Liver (tissue), 8 donors: ENCODE measurements at regions not wholly inside any gene's neighbourhood (a gene's known extent, or its start where the extent isn't known, plus 50 kb on each side); places are given as distances from the start of the nearest gene placed in this dataset.
A peak's percentile ranks its signal among the peaks of the same experiment; 100 is the strongest.

ENCODE experiments used
- DNase-seq: peaks from one replicate; pipeline ENCODE4 v3.0.0-alpha.2; 2017; ENCODE audit warnings: low spot score
- H3K27ac ChIP-seq, 2 donors: one replicate each; pipeline ENCODE4 v1.7.0; 2013; ENCODE audit warnings: inconsistent platforms in 2 of 2, low read length in 2 of 2, control low read depth in 1 of 2, low read depth in 1 of 2, mild to moderate bottlenecking in 1 of 2
- H3K27me3 ChIP-seq, 4 donors: one replicate each; pipeline versions ENCODE4 v1.6.1 to v1.7.0; 2013; ENCODE audit warnings: low read length in 3 of 4, inconsistent platforms in 1 of 4, mild to moderate bottlenecking in 1 of 4, moderate library complexity in 1 of 4; ENCODE audit not compliant: control insufficient read depth in 4 of 4, insufficient read depth in 4 of 4
- H3K36me3 ChIP-seq, 4 donors: one replicate each; pipeline versions ENCODE4 v1.6.1 to v1.7.0; 2013; ENCODE audit warnings: low read length in 3 of 4, mild to moderate bottlenecking in 3 of 4, low read depth in 1 of 4, moderate library complexity in 1 of 4; ENCODE audit not compliant: control insufficient read depth in 4 of 4, insufficient read depth in 3 of 4
- H3K4me1 ChIP-seq, 4 donors: one replicate each; pipeline versions ENCODE4 v1.6.1 to v1.7.0; 2013; ENCODE audit warnings: low read length in 3 of 4, mild to moderate bottlenecking in 3 of 4, moderate library complexity in 1 of 4; ENCODE audit not compliant: control insufficient read depth in 4 of 4, insufficient read depth in 4 of 4
- H3K4me3 ChIP-seq, 3 donors: one replicate each; pipeline versions ENCODE4 v1.6.1 to v1.7.0; 2013; ENCODE audit warnings: low read length in 3 of 3, control low read depth in 1 of 3, low read depth in 1 of 3, mild to moderate bottlenecking in 1 of 3
- H3K9ac ChIP-seq, 2 donors: one replicate each; pipeline ENCODE4 v1.7.0; 2013; ENCODE audit warnings: low read length in 2 of 2, mild to moderate bottlenecking in 2 of 2, moderate library complexity in 2 of 2, control low read depth in 1 of 2, low read depth in 1 of 2
- H3K9me3 ChIP-seq, 4 donors: one replicate each; pipeline versions ENCODE4 v1.6.1 to v1.7.0; 2013; ENCODE audit warnings: low read length in 3 of 4; ENCODE audit not compliant: control insufficient read depth in 4 of 4
- EGR1 ChIP-seq, 2 donors: IDR thresholded peaks; 2 replicates each; pipeline ENCODE4 v1.6.1; 2016 to 2018; ENCODE audit warnings: antibody characterized with exemption in 2 of 2, low read depth in 2 of 2
- FOXA1 ChIP-seq: IDR thresholded peaks from 2 replicates; pipeline ENCODE4 v1.6.1; 2016; ENCODE audit warnings: antibody characterized with exemption
- GABPA ChIP-seq, 2 donors: IDR thresholded peaks in 1 of 2; conservative IDR thresholded peaks in 1 of 2; 2 replicates each; pipeline ENCODE4 v1.6.1; 2016; ENCODE audit warnings: antibody characterized with exemption in 2 of 2, mild to moderate bottlenecking in 1 of 2, moderate library complexity in 1 of 2
- HNF4A ChIP-seq, 2 donors: conservative IDR thresholded peaks; 2 replicates each; pipeline ENCODE4 v1.6.1; 2016; ENCODE audit warnings: antibody characterized with exemption in 2 of 2, mild to moderate bottlenecking in 2 of 2
- HNF4G ChIP-seq: IDR thresholded peaks from 2 replicates; pipeline ENCODE4 v1.6.1; 2016; ENCODE audit warnings: antibody characterized with exemption
- JUND ChIP-seq, 2 donors: IDR thresholded peaks; 2 replicates each; pipeline ENCODE4 v1.6.1; 2016; ENCODE audit warnings: antibody characterized with exemption in 2 of 2
- NR2F2 ChIP-seq: IDR thresholded peaks from 2 replicates; pipeline ENCODE4 v1.6.1; 2016; ENCODE audit warnings: antibody characterized with exemption
- RAD21 ChIP-seq, 2 donors: IDR thresholded peaks; 2 replicates each; pipeline ENCODE4 v1.6.1; 2016; ENCODE audit warnings: antibody characterized with exemption in 2 of 2, mild to moderate bottlenecking in 2 of 2
- RXRA ChIP-seq, 2 donors: IDR thresholded peaks; 2 replicates each; pipeline ENCODE4 v1.6.1; 2017 to 2018; ENCODE audit warnings: antibody characterized with exemption in 2 of 2, mild to moderate bottlenecking in 1 of 2
- SP1 ChIP-seq: IDR thresholded peaks from 2 replicates; pipeline ENCODE4 v1.6.1; 2018; ENCODE audit warnings: antibody characterized with exemption, mild to moderate bottlenecking
- TAF1 ChIP-seq: conservative IDR thresholded peaks from 2 replicates; pipeline ENCODE4 v1.6.1; 2016; ENCODE audit warnings: antibody characterized with exemption, mild to moderate bottlenecking
- WGBS: extraction: QIAGEN DNeasy Blood & Tissue Kit; methylation state at CpG from one replicate; pipeline ENCODE4 v1.1.7; 2013; 5-methylcytosine and 5-hydroxymethylcytosine counted together
- TF ChIP-seq, protein P1 (sequence below): IDR thresholded peaks from 2 replicates; pipeline ENCODE4 v1.6.1; 2016; ENCODE audit warnings: antibody characterized with exemption
- TF ChIP-seq, protein P2 (sequence below): fragments of 150-350 bp; IDR thresholded peaks from 2 replicates; pipeline ENCODE4 v1.5.1; 2017; ENCODE audit warnings: improper control_type of control experiment, low read depth, low read length; ENCODE audit not compliant: missing input control
- TF ChIP-seq, protein P3 (sequence below): IDR thresholded peaks from 2 replicates; pipeline ENCODE4 v1.6.1; 2016; ENCODE audit warnings: antibody characterized with exemption
- TF ChIP-seq, protein P4 (sequence below): IDR thresholded peaks from 2 replicates; pipeline ENCODE4 v1.6.1; 2016; ENCODE audit warnings: antibody characterized with exemption
- donor health status: healthy.
- donor health status: healthy.
- donor health status: healthy.
- donor health status: healthy.
- donor health status: healthy.

DNA sequence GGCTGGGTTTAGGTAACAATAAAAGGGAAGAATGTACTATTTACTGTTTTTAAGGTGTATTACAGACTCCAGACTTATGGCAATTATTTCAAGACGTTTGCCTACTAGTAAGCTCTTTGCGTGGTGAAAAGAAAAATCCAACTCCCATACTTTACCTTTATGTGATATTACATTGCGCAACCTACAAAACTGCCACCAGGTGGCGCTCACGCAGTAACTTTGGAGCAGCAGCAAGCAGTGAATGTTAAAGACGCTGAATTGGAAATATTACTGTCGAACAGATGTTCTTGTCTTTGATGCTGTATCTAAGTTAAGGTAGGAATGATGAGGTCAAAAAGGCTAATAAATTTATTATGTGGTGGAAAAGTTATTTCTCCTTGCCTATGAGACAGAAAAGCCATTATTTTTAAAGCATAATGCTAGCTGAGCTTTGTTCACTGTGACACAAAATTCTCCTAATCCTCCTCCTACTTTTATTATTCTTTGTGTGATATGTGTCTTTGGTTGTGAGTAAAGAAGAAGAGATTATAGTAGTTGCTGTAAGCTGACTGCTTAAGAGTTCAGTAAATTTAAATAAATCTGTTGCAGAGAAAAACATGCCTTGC is 1099.8 kb upstream of the TENM3 start:
- peak; percentile 69 for DNase-seq

DNA sequence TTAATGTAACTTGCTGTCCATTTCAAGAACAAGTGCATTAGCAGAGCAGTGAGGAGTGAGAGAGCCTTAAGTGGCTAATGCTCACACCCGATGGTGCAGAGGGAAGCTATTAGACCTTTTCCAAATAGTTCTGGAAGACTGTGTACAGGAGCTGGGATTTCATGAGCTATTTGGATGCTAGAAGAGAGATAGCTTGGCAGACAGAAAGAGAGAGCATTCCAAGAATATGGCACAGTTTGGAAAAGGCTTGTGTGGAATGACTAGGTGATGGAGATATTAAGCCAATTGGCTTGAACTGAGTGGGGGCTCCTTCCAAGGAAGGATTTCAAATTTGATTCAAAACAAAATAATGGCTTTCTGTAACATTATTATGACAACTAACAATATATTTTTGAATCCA is 1097.2 kb upstream of the TENM3 start:
- H3K27ac ChIP-seq: no peak overlapping the region
- no peaks in the 10 kb centered on the region for H3K9me3 ChIP-seq
- no peaks in the 10 kb centered on the region for H3K4me1 ChIP-seq
- TF ChIP-seq, protein P1, sequence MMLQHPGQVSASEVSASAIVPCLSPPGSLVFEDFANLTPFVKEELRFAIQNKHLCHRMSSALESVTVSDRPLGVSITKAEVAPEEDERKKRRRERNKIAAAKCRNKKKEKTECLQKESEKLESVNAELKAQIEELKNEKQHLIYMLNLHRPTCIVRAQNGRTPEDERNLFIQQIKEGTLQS: no peak
- TF ChIP-seq TAF1 (no peak), RAD21 (IDR thresholded peaks at IDR 0.05) (no peak), GABPA (IDR thresholded peaks at IDR 0.05 in 1 of 2, conservative IDR thresholded peaks at IDR 0.05 in 1 of 2) (no peak), HNF4A (conservative IDR thresholded peaks at IDR 0.05) (no peak), FOXA1 (no peak), RXRA (IDR thresholded peaks at IDR 0.05) (no peak), EGR1 (IDR thresholded peaks at IDR 0.05; ENCODE audit: low read depth in 2 of 2) (no peak), NR2F2 (no peak), JUND (IDR thresholded peaks at IDR 0.05) (no peak), HNF4G (no peak)
- TF ChIP-seq, protein P2, sequence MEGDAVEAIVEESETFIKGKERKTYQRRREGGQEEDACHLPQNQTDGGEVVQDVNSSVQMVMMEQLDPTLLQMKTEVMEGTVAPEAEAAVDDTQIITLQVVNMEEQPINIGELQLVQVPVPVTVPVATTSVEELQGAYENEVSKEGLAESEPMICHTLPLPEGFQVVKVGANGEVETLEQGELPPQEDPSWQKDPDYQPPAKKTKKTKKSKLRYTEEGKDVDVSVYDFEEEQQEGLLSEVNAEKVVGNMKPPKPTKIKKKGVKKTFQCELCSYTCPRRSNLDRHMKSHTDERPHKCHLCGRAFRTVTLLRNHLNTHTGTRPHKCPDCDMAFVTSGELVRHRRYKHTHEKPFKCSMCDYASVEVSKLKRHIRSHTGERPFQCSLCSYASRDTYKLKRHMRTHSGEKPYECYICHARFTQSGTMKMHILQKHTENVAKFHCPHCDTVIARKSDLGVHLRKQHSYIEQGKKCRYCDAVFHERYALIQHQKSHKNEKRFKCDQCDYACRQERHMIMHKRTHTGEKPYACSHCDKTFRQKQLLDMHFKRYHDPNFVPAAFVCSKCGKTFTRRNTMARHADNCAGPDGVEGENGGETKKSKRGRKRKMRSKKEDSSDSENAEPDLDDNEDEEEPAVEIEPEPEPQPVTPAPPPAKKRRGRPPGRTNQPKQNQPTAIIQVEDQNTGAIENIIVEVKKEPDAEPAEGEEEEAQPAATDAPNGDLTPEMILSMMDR: no peak
- TF ChIP-seq, protein P3, sequence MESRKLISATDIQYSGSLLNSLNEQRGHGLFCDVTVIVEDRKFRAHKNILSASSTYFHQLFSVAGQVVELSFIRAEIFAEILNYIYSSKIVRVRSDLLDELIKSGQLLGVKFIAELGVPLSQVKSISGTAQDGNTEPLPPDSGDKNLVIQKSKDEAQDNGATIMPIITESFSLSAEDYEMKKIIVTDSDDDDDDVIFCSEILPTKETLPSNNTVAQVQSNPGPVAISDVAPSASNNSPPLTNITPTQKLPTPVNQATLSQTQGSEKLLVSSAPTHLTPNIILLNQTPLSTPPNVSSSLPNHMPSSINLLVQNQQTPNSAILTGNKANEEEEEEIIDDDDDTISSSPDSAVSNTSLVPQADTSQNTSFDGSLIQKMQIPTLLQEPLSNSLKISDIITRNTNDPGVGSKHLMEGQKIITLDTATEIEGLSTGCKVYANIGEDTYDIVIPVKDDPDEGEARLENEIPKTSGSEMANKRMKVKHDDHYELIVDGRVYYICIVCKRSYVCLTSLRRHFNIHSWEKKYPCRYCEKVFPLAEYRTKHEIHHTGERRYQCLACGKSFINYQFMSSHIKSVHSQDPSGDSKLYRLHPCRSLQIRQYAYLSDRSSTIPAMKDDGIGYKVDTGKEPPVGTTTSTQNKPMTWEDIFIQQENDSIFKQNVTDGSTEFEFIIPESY: no peak
- TF ChIP-seq, protein P4, sequence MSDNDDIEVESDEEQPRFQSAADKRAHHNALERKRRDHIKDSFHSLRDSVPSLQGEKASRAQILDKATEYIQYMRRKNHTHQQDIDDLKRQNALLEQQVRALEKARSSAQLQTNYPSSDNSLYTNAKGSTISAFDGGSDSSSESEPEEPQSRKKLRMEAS: no peak
- 72% methylated on average over 1 of the region's 1 CpG for WGBS
- H3K4me3 ChIP-seq: no peak overlapping the region
- H3K36me3 ChIP-seq: no peaks in the 10 kb centered on the region
- H3K27me3 ChIP-seq: peaks cover 0 to 6% (median 0%) of the 10 kb centered on the region in 4 donors
- no peak overlapping the region for H3K9ac ChIP-seq
- DNase-seq: no peak

More for the DNA sequence above, 1099.8 kb upstream of the TENM3 start:
- Histone ChIP-seq H3K9me3 (no peaks in the 10 kb centered on the region), H3K9ac (no peak overlapping the region), H3K27me3 (peaks cover 0 to 14% (median 0%) of the 10 kb centered on the region in 4 donors), H3K27ac (no peak overlapping the region), H3K4me3 (no peak overlapping the region), H3K36me3 (no peaks in the 10 kb centered on the region), H3K4me1 (no peaks in the 10 kb centered on the region)
- 2% methylated on average over 7 of the region's 7 CpGs for WGBS
- TF ChIP-seq HNF4A (conservative IDR thresholded peaks at IDR 0.05) (no peak), SP1 (no peak), RAD21 (IDR thresholded peaks at IDR 0.05) (peak; percentile 83 to 90), RXRA (IDR thresholded peaks at IDR 0.05) (no peak), NR2F2 (no peak), TAF1 (no peak)
- TF ChIP-seq, protein P4: no peak
- TF ChIP-seq, protein P2: peak; percentile 83
- TF ChIP-seq, protein P1: no peak
